Smooth muscle cell (in vitro differentiated cells): ENCODE measurements at regions not wholly inside any gene's neighbourhood (a gene's known extent, or its start where the extent isn't known, plus 50 kb on each side); places are given as distances from the start of the nearest gene placed in this dataset.
"Not testable (repeated sequence)": the region's sequence is repeated elsewhere in the genome, so short reads cannot be mapped to it uniquely, and the experiment has no call there.

Experiments used
- DNase-seq: peaks from one replicate; lab custom pipeline; 2025; ENCODE audit not compliant: unreplicated experiment; lab: John Stamatoyannopoulos, UW
- H2AFZ ChIP-seq: fragments of 200-600 bp; sonication (generic); 2 replicates; pipeline ENCODE4 v1.6.0; 2016; ENCODE audit warnings: antibody characterized with exemption, low read depth, mild to moderate bottlenecking
- H3F3A ChIP-seq: fragments of 200-600 bp; sonication (generic); 2 replicates; pipeline ENCODE4 v1.6.0; 2017; ENCODE audit warnings: antibody characterized with exemption, low read depth
- H3K27ac ChIP-seq: fragments of 200-600 bp; sonication (generic); 2 replicates; pipeline ENCODE4 v1.5.1; 2016; ENCODE audit warnings: low read depth, mild to moderate bottlenecking
- H3K27me3 ChIP-seq: fragments of 200-600 bp; sonication (generic); 2 replicates; pipeline ENCODE4 v1.6.1; 2016; ENCODE audit warnings: low read depth, mild to moderate bottlenecking
- H3K36me3 ChIP-seq: fragments of 200-600 bp; sonication (generic); 2 replicates; pipeline ENCODE4 v1.5.1; 2016; ENCODE audit warnings: low read depth
- H3K4me1 ChIP-seq: fragments of 200-600 bp; sonication (generic); 2 replicates; pipeline ENCODE4 v1.5.1; 2016; ENCODE audit warnings: low read depth
- H3K4me2 ChIP-seq: fragments of 200-600 bp; sonication (generic); 2 replicates; pipeline ENCODE4 v1.6.0; 2016; ENCODE audit warnings: mild to moderate bottlenecking
- H3K4me3 ChIP-seq: fragments of 200-600 bp; sonication (generic); 2 replicates; pipeline ENCODE4 v1.5.1; 2016; ENCODE audit warnings: mild to moderate bottlenecking
- H3K79me2 ChIP-seq: fragments of 200-600 bp; sonication (generic); 2 replicates; pipeline ENCODE4 v1.6.0; 2016; ENCODE audit warnings: low read depth, mild to moderate bottlenecking
- H3K9ac ChIP-seq: fragments of 200-600 bp; sonication (generic); 2 replicates; pipeline ENCODE4 v1.6.0; 2016; ENCODE audit warnings: low read depth
- H3K9me3 ChIP-seq: fragments of 200-600 bp; sonication (generic); replicated peaks from 2 replicates; pipeline ENCODE4 v1.5.1; 2016; ENCODE audit warnings: low read depth
- H4K20me1 ChIP-seq: fragments of 200-600 bp; sonication (generic); 2 replicates; pipeline ENCODE4 v1.6.0; 2016; ENCODE audit warnings: low read depth
- WGBS: methylation state at CpG from one replicate; pipeline ENCODE4 v1.1.7; 2016; ENCODE audit warnings: low lambda C conversion rate; 5-methylcytosine and 5-hydroxymethylcytosine counted together
- TF ChIP-seq, protein P1 (sequence below): fragments of 200-600 bp; sonication (generic); IDR thresholded peaks from 2 replicates; pipeline ENCODE4 v1.5.1; 2017; ENCODE audit warnings: borderline replicate concordance, mild to moderate bottlenecking, antibody characterized with exemption; ENCODE audit not compliant: insufficient read depth, poor library complexity, severe bottlenecking

GRCh38 chr6:28673787-28674671, 148.3 kb downstream of the GPX5 start:
- no peak overlapping the region for H3K27ac ChIP-seq
- no peaks in the 10 kb centered on the region for H4K20me1 ChIP-seq
- H3K9me3 ChIP-seq: no peaks in the 10 kb centered on the region
- no peaks in the 10 kb centered on the region for H3K36me3 ChIP-seq
- H3K4me1 ChIP-seq: no peaks in the 10 kb centered on the region
- H3K9ac ChIP-seq: no peak overlapping the region
- TF ChIP-seq, protein P1, sequence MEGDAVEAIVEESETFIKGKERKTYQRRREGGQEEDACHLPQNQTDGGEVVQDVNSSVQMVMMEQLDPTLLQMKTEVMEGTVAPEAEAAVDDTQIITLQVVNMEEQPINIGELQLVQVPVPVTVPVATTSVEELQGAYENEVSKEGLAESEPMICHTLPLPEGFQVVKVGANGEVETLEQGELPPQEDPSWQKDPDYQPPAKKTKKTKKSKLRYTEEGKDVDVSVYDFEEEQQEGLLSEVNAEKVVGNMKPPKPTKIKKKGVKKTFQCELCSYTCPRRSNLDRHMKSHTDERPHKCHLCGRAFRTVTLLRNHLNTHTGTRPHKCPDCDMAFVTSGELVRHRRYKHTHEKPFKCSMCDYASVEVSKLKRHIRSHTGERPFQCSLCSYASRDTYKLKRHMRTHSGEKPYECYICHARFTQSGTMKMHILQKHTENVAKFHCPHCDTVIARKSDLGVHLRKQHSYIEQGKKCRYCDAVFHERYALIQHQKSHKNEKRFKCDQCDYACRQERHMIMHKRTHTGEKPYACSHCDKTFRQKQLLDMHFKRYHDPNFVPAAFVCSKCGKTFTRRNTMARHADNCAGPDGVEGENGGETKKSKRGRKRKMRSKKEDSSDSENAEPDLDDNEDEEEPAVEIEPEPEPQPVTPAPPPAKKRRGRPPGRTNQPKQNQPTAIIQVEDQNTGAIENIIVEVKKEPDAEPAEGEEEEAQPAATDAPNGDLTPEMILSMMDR: no peak
- H2AFZ ChIP-seq: peak overlapping the region; percentile 20
- no peaks in the 10 kb centered on the region for H3F3A ChIP-seq
- no peaks in the 10 kb centered on the region for H3K79me2 ChIP-seq
- no peak for DNase-seq
- 3% methylated on average over 44 of the region's 44 CpGs for WGBS
- peak overlapping the region; percentile 84 for H3K4me2 ChIP-seq
- peak overlapping the region; percentile 53 for H3K4me3 ChIP-seq
- H3K27me3 ChIP-seq: no peaks in the 10 kb centered on the region

GRCh38 chr6:28675600-28675999, 149.9 kb downstream of the GPX5 start:
- H3K36me3 ChIP-seq: no peaks in the 10 kb centered on the region
- DNase-seq: no peak

GRCh38 chr6:28682542-28682941, 156.9 kb downstream of the GPX5 start:
- no peaks in the 10 kb centered on the region for H3K36me3 ChIP-seq
- H2AFZ ChIP-seq: no peak overlapping the region
- H3K9ac ChIP-seq: no peak overlapping the region
- H3K4me3 ChIP-seq: peak overlapping the region; percentile 28
- H3K4me1 ChIP-seq: no peaks in the 10 kb centered on the region
- WGBS: 37% methylated on average over 3 of the region's 3 CpGs
- no peaks in the 10 kb centered on the region for H3K79me2 ChIP-seq
- H3K27me3 ChIP-seq: no peaks in the 10 kb centered on the region
- H3K4me2 ChIP-seq: no peak overlapping the region
- TF ChIP-seq, protein P1: no peak
- no peaks in the 10 kb centered on the region for H4K20me1 ChIP-seq
- no peak overlapping the region for H3K27ac ChIP-seq
- DNase-seq: no peak
- H3F3A ChIP-seq: no peaks in the 10 kb centered on the region
- H3K9me3 ChIP-seq: no peaks in the 10 kb centered on the region

More at GRCh38 chr6:28675600-28675999, 149.9 kb downstream of the GPX5 start:
- no peak overlapping the region for H3K9ac ChIP-seq
- H3F3A ChIP-seq: no peaks in the 10 kb centered on the region
- H3K4me3 ChIP-seq: no peak overlapping the region
- H4K20me1 ChIP-seq: no peaks in the 10 kb centered on the region
- H3K4me1 ChIP-seq: no peaks in the 10 kb centered on the region
- H3K4me2 ChIP-seq: no peak overlapping the region
- 100% methylated on average over 1 of the region's 1 CpG for WGBS
- no peaks in the 10 kb centered on the region for H3K79me2 ChIP-seq
- H3K27ac ChIP-seq: no peak overlapping the region
- TF ChIP-seq, protein P1: no peak
- no peaks in the 10 kb centered on the region for H3K27me3 ChIP-seq
- no peaks in the 10 kb centered on the region for H3K9me3 ChIP-seq
- H2AFZ ChIP-seq: no peak overlapping the region

DNA sequence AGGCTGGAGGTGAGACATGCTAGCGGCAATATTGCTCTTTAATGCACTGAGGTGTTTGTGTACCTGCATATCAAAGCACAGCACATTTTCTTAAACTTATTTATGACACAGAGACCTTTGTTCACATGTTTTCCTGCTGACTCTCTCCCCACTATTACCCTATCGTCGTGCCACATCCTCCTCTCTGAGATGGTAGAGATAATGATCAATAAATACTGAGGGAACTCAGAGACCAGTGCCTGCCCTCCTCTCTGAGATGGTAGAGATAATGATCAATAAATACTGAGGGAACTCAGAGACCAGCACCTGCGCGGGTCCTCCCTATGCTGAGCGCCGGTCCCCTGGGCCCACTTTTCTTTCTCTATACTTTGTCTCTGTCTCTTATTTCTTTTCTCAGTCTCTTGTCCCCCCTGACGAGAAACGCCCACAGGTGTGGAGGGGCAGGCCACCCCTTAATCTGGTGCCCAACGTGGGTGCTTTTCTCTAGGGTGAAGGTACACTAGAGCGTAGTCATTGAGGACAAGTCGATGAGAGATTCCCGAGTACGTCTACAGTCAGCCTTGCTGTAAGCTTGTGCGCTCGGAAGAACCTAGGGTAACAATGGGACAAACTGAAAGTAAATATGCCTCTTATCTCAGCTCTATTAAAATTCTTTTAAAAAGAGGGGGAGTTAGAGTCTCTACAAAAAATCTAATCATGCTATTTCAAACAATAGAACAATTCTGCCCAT, 157.4 kb downstream of the GPX5 start:
- H3F3A ChIP-seq, H3K9me3 ChIP-seq, H3K79me2 ChIP-seq, H3K36me3 ChIP-seq, H2AFZ ChIP-seq, H3K27ac ChIP-seq, H3K4me2 ChIP-seq, DNase-seq, H3K9ac ChIP-seq, H4K20me1 ChIP-seq, H3K27me3 ChIP-seq, H3K4me1 ChIP-seq: not testable (repeated sequence)
- peak overlapping the region; percentile 28 for H3K4me3 ChIP-seq
- WGBS: 81% methylated on average over 16 of the region's 16 CpGs
